WI38 (cell line): ENCODE measurements at regions not wholly inside any gene's neighbourhood (a gene's known extent, or its start where the extent isn't known, plus 50 kb on each side); places are given as distances from the start of the nearest gene placed in this dataset.
A peak's percentile ranks its signal among the peaks of the same experiment; 100 is the strongest.

Experiments
- H3K4me3 ChIP-seq: 2 replicates; pipeline ENCODE4 v1.5.1; 2011; ENCODE audit warnings: low read depth, mild to moderate bottlenecking, control low read depth, low read length
- CTCF ChIP-seq: IDR thresholded peaks from 2 replicates; pipeline ENCODE4 v1.5.1; 2012; ENCODE audit warnings: low read depth, mild to moderate bottlenecking, control low read depth, low read length

DNA sequence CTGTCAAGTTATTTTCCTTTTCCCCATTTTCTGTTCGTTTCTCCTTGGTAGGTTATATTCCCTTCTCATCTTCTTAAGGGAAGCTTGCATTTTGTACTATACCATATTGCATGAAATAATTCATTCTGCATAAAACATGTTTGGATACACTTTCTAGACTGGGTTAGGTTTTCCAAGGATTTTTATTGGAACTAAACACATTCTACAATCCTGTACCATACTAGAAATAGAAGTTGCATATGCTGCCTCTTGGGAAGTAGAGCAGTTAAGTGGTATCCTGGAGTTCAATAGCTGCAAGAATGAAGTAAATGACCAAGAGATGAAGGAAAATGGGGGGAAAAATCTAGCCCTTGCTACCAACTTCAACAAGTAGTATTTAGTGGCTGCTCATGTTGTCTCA, 393.7 kb upstream of the SLIT2 start:
- TF ChIP-seq CTCF = no peak
- no peak overlapping the region for H3K4me3 ChIP-seq

- TF ChIP-seq CTCF = no peak
Observed at GRCh38 chr4:19857380-19857779, 394.3 kb upstream of the SLIT2 start.

DNA sequence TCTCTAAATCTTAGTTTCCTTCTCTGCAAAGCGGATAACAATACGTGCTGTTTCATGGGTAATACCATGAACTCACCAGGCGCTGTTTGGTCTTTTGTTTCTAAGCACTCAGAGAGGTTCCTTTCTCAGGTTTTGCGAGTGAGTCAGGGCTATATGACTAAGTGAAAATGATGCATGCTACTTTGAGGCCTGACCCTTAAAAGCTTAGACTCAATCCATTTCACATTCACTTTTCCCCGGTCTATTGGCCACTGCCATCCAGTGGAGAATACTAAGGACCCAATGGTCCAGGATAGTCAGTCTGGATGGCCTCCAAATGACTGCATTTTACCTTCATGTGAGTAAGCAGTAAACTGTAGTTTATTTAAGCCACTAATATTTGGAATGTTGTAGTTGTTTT, 400.8 kb upstream of the SLIT2 start:
- H3K4me3 ChIP-seq = no peak overlapping the region
- TF ChIP-seq CTCF = peak; percentile 20; the same call in 1 of the 2 replicates

More at GRCh38 chr4:19857380-19857779, 394.3 kb upstream of the SLIT2 start:
- no peak overlapping the region for H3K4me3 ChIP-seq

- no peak for TF ChIP-seq CTCF
- H3K4me3 ChIP-seq = no peak overlapping the region
Observed at GRCh38 chr4:19844446-19844845, 407.3 kb upstream of the SLIT2 start.

DNA sequence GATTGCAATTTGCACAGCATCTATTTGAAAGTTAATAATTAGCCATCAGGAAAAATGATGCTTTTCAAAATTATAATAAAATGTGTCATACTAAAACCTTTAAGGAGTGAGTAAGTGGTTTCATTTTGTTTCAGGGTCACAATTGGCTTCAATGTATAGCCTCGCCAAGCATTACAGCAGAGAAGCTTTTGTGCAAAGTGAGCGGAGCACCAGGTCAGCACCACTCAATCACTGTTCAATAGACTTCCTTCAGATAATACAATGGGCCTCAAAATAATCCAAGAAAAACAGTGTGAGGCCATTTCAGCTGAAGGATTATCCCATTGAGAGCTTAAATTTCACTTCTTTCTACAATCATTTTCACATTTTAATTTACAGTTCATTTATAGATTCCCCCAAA, 409.2 kb upstream of the SLIT2 start:
- no peak for TF ChIP-seq CTCF
- H3K4me3 ChIP-seq = no peak overlapping the region

DNA sequence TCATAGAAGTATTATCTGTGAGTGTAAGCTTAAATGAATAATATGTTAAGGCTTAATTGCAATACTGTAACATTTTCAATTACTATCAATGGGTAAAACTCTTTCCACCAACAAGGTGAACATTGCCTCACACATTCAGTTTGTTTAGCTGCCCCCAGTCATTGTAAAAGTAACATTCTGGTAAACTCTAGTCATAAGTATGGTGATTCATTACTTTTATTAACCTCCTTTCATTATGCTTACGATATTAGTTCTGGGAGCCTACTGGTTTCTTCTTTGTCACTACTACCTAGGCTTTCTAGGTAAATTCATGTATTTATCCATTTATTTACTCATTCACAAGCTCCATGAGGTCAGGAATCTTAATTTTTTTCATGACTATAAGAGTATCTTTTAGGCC, 412.8 kb upstream of the SLIT2 start:
- no peak for TF ChIP-seq CTCF
- no peak overlapping the region for H3K4me3 ChIP-seq

- no peak overlapping the region for H3K4me3 ChIP-seq
- TF ChIP-seq CTCF = no peak
Observed at GRCh38 chr4:19835429-19835828, 416.3 kb upstream of the SLIT2 start.
